ENCODE measurements at regions not wholly inside any gene's neighbourhood (a gene's known extent, or its start where the extent isn't known, plus 50 kb on each side); places are given as distances from the start of the nearest gene placed in this dataset.

DNA sequence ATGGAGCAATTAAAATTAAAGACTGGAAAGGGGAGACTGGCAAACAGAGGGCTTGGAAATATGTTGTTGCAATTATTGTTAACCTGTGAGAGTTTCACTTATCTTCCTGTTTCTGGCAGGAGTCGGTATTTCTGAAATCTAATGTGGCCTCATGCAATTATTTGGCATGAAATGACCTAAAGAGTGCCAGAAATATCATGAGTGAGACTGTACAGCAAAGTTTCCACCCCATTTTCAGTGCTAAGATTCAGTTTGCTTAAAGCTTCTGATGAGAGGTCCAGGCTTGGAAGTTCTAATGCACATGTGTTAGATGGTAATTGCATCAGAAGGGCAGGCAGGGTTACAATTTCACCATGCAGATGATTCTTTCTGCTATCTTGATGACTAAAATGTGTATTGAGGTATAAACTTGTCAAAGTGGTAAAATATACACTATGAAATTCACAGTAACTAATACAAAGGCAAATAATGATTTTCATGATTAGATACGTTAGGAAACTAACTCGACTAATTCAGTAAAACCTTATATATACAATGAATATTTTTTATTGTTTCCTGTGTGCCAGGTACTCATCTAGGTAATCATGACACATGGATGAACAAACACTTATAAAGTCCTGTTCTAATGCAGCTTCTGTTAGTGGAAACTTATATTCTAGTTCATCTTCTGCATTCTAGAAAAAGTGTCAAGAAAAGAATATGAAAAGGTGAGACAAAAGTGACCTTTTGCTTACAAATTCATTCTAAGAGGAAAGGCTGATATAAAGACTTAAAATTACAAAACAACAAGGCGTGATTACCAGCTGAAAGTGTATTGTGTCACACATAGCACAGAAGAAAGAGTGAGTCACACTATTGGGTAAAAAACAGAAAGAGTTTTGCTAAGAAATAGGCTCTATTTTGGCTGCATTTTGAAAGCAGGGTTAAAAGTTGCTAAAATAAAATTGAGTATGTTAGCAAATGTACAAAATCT, 533.4 kb upstream of the SEMA3D start:
- no peak for ATAC-seq
- intact Hi-C loops (cut with micrococcal nuclease) = no loop called here
- TF ChIP-seq EZH2 (IDR thresholded peaks at IDR 0.05) (no peak), SRF (IDR thresholded peaks at IDR 0.05; ENCODE audit: low read depth) (no peak), SP1 (IDR thresholded peaks at IDR 0.05; ENCODE audit: low read depth) (no peak), RAD21 (IDR thresholded peaks at IDR 0.05; ENCODE audit: low read depth) (no peak), ZFX (IDR thresholded peaks at IDR 0.05) (no peak), CEBPB (IDR thresholded peaks at IDR 0.05; ENCODE audit: low read depth) (0 out of 2 replicates have a peak, but pooled peaks have one; percentile 21), JUND (IDR thresholded peaks at IDR 0.05) (0 out of 2 replicates have a peak, but pooled peaks have one; percentile 21), TCF7L2 (IDR thresholded peaks at IDR 0.05; ENCODE audit: borderline replicate concordance, extremely low read depth, insufficient read depth, insufficient read length) (no peak)
- TF ChIP-seq, protein P1, sequence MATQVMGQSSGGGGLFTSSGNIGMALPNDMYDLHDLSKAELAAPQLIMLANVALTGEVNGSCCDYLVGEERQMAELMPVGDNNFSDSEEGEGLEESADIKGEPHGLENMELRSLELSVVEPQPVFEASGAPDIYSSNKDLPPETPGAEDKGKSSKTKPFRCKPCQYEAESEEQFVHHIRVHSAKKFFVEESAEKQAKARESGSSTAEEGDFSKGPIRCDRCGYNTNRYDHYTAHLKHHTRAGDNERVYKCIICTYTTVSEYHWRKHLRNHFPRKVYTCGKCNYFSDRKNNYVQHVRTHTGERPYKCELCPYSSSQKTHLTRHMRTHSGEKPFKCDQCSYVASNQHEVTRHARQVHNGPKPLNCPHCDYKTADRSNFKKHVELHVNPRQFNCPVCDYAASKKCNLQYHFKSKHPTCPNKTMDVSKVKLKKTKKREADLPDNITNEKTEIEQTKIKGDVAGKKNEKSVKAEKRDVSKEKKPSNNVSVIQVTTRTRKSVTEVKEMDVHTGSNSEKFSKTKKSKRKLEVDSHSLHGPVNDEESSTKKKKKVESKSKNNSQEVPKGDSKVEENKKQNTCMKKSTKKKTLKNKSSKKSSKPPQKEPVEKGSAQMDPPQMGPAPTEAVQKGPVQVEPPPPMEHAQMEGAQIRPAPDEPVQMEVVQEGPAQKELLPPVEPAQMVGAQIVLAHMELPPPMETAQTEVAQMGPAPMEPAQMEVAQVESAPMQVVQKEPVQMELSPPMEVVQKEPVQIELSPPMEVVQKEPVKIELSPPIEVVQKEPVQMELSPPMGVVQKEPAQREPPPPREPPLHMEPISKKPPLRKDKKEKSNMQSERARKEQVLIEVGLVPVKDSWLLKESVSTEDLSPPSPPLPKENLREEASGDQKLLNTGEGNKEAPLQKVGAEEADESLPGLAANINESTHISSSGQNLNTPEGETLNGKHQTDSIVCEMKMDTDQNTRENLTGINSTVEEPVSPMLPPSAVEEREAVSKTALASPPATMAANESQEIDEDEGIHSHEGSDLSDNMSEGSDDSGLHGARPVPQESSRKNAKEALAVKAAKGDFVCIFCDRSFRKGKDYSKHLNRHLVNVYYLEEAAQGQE (IDR thresholded peaks at IDR 0.05; ENCODE audit: low read depth) = no peak
- Histone ChIP-seq H3K9ac (ENCODE audit: low read length) (no peak overlapping the region), H3K9me3 (ENCODE audit: control insufficient read depth in 1 of 2, insufficient read depth in 1 of 2, low read depth in 1 of 2, low read length in 2 of 2) (no peaks in the 10 kb centered on the region), H3K36me3 (ENCODE audit: control insufficient read depth in 1 of 2, insufficient read depth in 2 of 2, low read length in 2 of 2) (no peaks in the 10 kb centered on the region), H3K4me1 (ENCODE audit: control insufficient read depth in 1 of 2, insufficient read depth in 2 of 2, low read length in 2 of 2) (no peaks in the 10 kb centered on the region), H2AFZ (ENCODE audit: low read depth, low read length, poor library complexity, severe bottlenecking) (no peak overlapping the region), H4K20me1 (ENCODE audit: insufficient read depth) (no peaks in the 10 kb centered on the region), H3K4me2 (ENCODE audit: low read length) (no peak overlapping the region), H3K9me2 (ENCODE audit: insufficient read depth) (no peaks in the 10 kb centered on the region), H3K79me2 (ENCODE audit: insufficient read depth, low read length) (no peaks in the 10 kb centered on the region), H3K4me3 (replicated peaks in 1 of 2; ENCODE audit: low read depth in 1 of 2, low read length in 2 of 2) (no peak overlapping the region), H3K27ac (ENCODE audit: low read depth, low read length) (no peak overlapping the region), H3K27me3 (ENCODE audit: insufficient read depth, low read length) (no peaks in the 10 kb centered on the region)
- BruUV-seq (replicated peaks) = no TSS peak
- DNase-seq (ENCODE audit: low read depth, low spot score) = no peak
- CTCF ChIA-PET = no interaction called here
- RAD21 ChIA-PET (ENCODE audit: low non-redundant PET in 1 of 2, low total read pairs in 2 of 2, uncharacterized antibody in 2 of 2, unreplicated experiment in 2 of 2) = no interaction called here
- POLR2A ChIA-PET = no interaction called here
